Mucosa of rectum (tissue), 2 donors: ENCODE measurements at regions not wholly inside any gene's neighbourhood (a gene's known extent, or its start where the extent isn't known, plus 50 kb on each side); places are given as distances from the start of the nearest gene placed in this dataset.

Experiments used
- H3K27ac ChIP-seq, 2 donors: one replicate each; pipeline ENCODE4 v1.7.0; 2013; ENCODE audit warnings: inconsistent platforms in 2 of 2, low read depth in 2 of 2, low read length in 2 of 2
- H3K27me3 ChIP-seq, 2 donors: one replicate each; pipeline ENCODE4 v1.7.0; 2013; ENCODE audit warnings: low read length in 2 of 2; ENCODE audit not compliant: control insufficient read depth in 2 of 2, insufficient read depth in 2 of 2
- H3K36me3 ChIP-seq, 2 donors: one replicate each; pipeline ENCODE4 v1.7.0; 2013; ENCODE audit warnings: low read length in 2 of 2; ENCODE audit not compliant: control insufficient read depth in 2 of 2, insufficient read depth in 2 of 2
- H3K4me1 ChIP-seq, 2 donors: one replicate each; pipeline ENCODE4 v1.7.0; 2013; ENCODE audit warnings: low read length in 2 of 2, mild to moderate bottlenecking in 1 of 2; ENCODE audit not compliant: control insufficient read depth in 2 of 2, insufficient read depth in 2 of 2
- H3K4me3 ChIP-seq, 2 donors: one replicate each; pipeline ENCODE4 v1.7.0; 2013; ENCODE audit warnings: low read length in 2 of 2
- H3K9ac ChIP-seq, 2 donors: one replicate each; pipeline ENCODE4 v1.7.0; 2013; ENCODE audit warnings: low read length in 2 of 2, low read depth in 1 of 2, mild to moderate bottlenecking in 1 of 2
- H3K9me3 ChIP-seq, 2 donors: one replicate each; pipeline ENCODE4 v1.7.0; 2013; ENCODE audit warnings: low read length in 2 of 2; ENCODE audit not compliant: control insufficient read depth in 2 of 2
- donor health status: healthy.
- donor health status: Normal muscosa, but diverticular disease.

- Histone ChIP-seq H3K9ac (no peak overlapping the region), H3K27ac (no peak overlapping the region), H3K4me3 (no peak overlapping the region), H3K27me3 (no peaks in the 10 kb centered on the region), H3K36me3 (no peaks in the 10 kb centered on the region), H3K4me1 (no peaks in the 10 kb centered on the region), H3K9me3 (no peaks in the 10 kb centered on the region)
Measured at GRCh38 chr2:129254718-129255117, 724.7 kb upstream of the RAB6C start.

GRCh38 chr2:129255610-129256313, 723.7 kb upstream of the RAB6C start:
- no peak overlapping the region for H3K9ac ChIP-seq

GRCh38 chr2:129256642-129257041, 722.8 kb upstream of the RAB6C start:
- no peaks in the 10 kb centered on the region for H3K4me1 ChIP-seq
- no peaks in the 10 kb centered on the region for H3K9me3 ChIP-seq

More at GRCh38 chr2:129255610-129256313, 723.7 kb upstream of the RAB6C start:
- no peaks in the 10 kb centered on the region for H3K36me3 ChIP-seq
- no peaks in the 10 kb centered on the region for H3K9me3 ChIP-seq
- no peaks in the 10 kb centered on the region for H3K27me3 ChIP-seq
- H3K4me3 ChIP-seq = no peak overlapping the region
- no peak overlapping the region for H3K27ac ChIP-seq
- H3K4me1 ChIP-seq = no peaks in the 10 kb centered on the region

DNA sequence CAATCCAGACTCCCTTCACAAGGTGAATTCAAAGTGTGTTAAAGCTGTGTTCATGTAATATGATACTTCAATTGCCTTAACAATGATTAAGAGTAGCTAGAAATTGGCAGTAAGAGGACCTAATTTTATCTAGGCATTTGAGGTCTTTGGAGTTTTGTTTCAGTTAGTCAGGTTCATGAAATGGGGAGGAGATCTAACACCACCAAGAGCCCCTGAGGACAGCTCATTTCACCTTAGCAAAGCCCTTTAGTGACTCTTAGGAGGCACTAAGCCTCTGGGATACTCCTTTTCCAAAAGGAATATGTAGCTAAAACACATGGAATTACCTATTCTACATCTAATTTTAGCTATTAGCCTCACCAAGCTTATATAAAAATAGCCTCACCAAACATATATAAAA, 716.5 kb upstream of the RAB6C start:
- no peaks in the 10 kb centered on the region for H3K36me3 ChIP-seq
- no peak overlapping the region for H3K4me3 ChIP-seq
- no peak overlapping the region for H3K27ac ChIP-seq
- H3K9me3 ChIP-seq = no peaks in the 10 kb centered on the region
- H3K9ac ChIP-seq = no peak overlapping the region
- H3K4me1 ChIP-seq = no peaks in the 10 kb centered on the region
- no peaks in the 10 kb centered on the region for H3K27me3 ChIP-seq

More at GRCh38 chr2:129256642-129257041, 722.8 kb upstream of the RAB6C start:
- Histone ChIP-seq H3K36me3 (no peaks in the 10 kb centered on the region), H3K9ac (no peak overlapping the region), H3K27ac (no peak overlapping the region), H3K27me3 (no peaks in the 10 kb centered on the region), H3K4me3 (no peak overlapping the region)

GRCh38 chr2:129263939-129264338, 715.5 kb upstream of the RAB6C start:
- H3K9ac ChIP-seq = no peak overlapping the region
- H3K9me3 ChIP-seq = no peaks in the 10 kb centered on the region
- H3K4me3 ChIP-seq = no peak overlapping the region
- no peaks in the 10 kb centered on the region for H3K27me3 ChIP-seq
- no peaks in the 10 kb centered on the region for H3K36me3 ChIP-seq
- no peak overlapping the region for H3K27ac ChIP-seq
- no peaks in the 10 kb centered on the region for H3K4me1 ChIP-seq

GRCh38 chr2:129267559-129267958, 711.9 kb upstream of the RAB6C start:
- Histone ChIP-seq H3K9ac (no peak overlapping the region), H3K27ac (no peak overlapping the region), H3K4me3 (no peak overlapping the region), H3K9me3 (no peaks in the 10 kb centered on the region), H3K4me1 (no peaks in the 10 kb centered on the region), H3K36me3 (no peaks in the 10 kb centered on the region), H3K27me3 (no peaks in the 10 kb centered on the region)

DNA sequence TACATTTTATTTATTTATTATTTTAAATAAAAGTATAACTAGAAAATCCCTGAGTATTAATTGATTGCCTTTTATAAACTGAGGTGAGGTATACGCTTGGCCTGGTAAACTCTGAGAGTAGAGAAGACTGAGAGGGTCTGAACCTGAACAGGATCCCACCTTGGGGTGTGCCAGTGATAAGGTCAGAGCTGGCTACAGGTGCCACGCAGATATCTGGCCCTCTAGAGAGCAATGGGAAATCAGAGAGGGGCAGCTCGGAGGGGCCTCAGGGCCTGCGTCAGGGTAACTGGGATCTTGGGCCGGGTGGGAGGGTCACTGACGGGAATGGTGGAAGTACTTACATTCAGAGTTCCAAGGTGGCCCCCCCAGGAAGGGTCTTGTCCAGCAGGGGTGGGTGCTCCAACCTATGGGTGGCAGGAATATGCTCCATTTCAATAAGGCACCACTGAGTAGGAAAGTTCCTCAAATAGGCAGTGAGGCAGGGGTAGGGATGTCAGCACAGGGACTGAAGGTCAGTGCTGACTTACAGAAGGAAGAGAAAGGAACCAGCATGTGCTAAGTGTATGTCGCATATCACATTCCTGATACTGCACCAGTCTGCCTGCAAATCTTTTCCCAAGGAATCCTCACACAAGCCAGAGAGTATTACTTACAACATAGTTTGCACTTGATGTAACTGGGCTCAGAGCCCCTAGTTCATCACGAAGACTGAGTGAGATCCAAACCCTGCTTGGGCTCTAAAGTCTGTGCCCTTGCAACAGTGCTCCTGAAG, 706.0 kb upstream of the RAB6C start:
- Histone ChIP-seq H3K4me3 (no peak overlapping the region), H3K27me3 (no peaks in the 10 kb centered on the region), H3K36me3 (no peaks in the 10 kb centered on the region), H3K27ac (no peak overlapping the region), H3K4me1 (no peaks in the 10 kb centered on the region), H3K9ac (no peak overlapping the region), H3K9me3 (no peaks in the 10 kb centered on the region)

- H3K4me3 ChIP-seq = no peak overlapping the region
- no peaks in the 10 kb centered on the region for H3K4me1 ChIP-seq
- no peak overlapping the region for H3K27ac ChIP-seq
- H3K9ac ChIP-seq = no peak overlapping the region
- no peaks in the 10 kb centered on the region for H3K36me3 ChIP-seq
- H3K9me3 ChIP-seq = no peaks in the 10 kb centered on the region
- H3K27me3 ChIP-seq = no peaks in the 10 kb centered on the region
Measured at GRCh38 chr2:129274038-129274415, 705.4 kb upstream of the RAB6C start.

DNA sequence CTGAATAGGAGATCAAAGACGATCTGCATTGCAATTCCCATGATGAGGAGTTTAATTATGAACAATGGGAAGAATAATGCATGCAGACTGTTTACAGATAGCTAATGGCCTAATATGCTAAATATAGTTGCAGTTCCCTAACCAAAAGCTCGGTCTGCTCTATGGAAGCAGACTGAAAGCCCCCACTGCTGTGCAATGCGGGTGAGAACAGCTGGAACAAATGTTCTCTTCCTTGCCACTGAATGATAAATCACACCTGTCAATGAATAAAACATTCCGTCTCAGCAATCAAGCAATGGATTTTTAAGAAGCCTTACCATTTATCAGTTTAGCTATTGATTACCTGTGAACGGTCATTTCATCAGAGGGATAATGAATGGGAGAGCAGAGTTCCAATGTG, 704.5 kb upstream of the RAB6C start:
- no peak overlapping the region for H3K4me3 ChIP-seq
- H3K27me3 ChIP-seq = no peaks in the 10 kb centered on the region
- no peaks in the 10 kb centered on the region for H3K4me1 ChIP-seq
- no peaks in the 10 kb centered on the region for H3K36me3 ChIP-seq
- no peak overlapping the region for H3K9ac ChIP-seq
- no peak overlapping the region for H3K27ac ChIP-seq
- H3K9me3 ChIP-seq = no peaks in the 10 kb centered on the region

GRCh38 chr2:129275706-129276105, 703.8 kb upstream of the RAB6C start:
- H3K4me3 ChIP-seq = no peak overlapping the region
- H3K9ac ChIP-seq = no peak overlapping the region
- H3K4me1 ChIP-seq = no peaks in the 10 kb centered on the region
- no peaks in the 10 kb centered on the region for H3K9me3 ChIP-seq
- no peaks in the 10 kb centered on the region for H3K27me3 ChIP-seq
- no peak overlapping the region for H3K27ac ChIP-seq
- no peaks in the 10 kb centered on the region for H3K36me3 ChIP-seq
